HG02970 (cell line): ENCODE measurements at regions not wholly inside any gene's neighbourhood (a gene's known extent, or its start where the extent isn't known, plus 50 kb on each side); places are given as distances from the start of the nearest gene placed in this dataset.
A peak's percentile ranks its signal among the peaks of the same experiment; 100 is the strongest.
"Not testable (repeated sequence)": the region's sequence is repeated elsewhere in the genome, so short reads cannot be mapped to it uniquely, and the experiment has no call there.

Experiments
- ATAC-seq: cut with Tn5 transposase; IDR thresholded peaks from one replicate; pipeline ENCODE4 v1.9.1; 2021; ENCODE audit warnings: mild to moderate bottlenecking, moderate library complexity, moderate number of reproducible peaks; ENCODE audit not compliant: unreplicated experiment, low FRiP score

DNA sequence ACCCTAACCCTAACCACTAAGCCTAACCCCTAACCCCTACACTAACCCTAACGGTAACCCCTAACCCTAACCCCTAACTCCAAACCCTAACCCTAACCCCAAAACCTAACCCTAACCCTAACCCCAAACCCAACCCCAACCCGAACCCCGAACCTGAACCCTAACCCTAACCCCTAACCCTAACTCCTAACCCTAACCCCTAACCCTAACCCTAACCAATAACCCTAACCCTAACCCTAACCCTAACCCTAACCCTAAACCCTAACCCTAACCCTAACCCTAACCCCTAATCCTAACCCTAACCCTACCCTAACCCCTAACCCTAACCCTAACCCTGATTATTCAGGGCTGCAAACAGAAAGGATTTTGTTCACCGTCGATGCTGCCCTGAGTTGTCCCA lies 144.6 kb upstream of the DUSP22 start:
- ATAC-seq: not testable (repeated sequence)

DNA sequence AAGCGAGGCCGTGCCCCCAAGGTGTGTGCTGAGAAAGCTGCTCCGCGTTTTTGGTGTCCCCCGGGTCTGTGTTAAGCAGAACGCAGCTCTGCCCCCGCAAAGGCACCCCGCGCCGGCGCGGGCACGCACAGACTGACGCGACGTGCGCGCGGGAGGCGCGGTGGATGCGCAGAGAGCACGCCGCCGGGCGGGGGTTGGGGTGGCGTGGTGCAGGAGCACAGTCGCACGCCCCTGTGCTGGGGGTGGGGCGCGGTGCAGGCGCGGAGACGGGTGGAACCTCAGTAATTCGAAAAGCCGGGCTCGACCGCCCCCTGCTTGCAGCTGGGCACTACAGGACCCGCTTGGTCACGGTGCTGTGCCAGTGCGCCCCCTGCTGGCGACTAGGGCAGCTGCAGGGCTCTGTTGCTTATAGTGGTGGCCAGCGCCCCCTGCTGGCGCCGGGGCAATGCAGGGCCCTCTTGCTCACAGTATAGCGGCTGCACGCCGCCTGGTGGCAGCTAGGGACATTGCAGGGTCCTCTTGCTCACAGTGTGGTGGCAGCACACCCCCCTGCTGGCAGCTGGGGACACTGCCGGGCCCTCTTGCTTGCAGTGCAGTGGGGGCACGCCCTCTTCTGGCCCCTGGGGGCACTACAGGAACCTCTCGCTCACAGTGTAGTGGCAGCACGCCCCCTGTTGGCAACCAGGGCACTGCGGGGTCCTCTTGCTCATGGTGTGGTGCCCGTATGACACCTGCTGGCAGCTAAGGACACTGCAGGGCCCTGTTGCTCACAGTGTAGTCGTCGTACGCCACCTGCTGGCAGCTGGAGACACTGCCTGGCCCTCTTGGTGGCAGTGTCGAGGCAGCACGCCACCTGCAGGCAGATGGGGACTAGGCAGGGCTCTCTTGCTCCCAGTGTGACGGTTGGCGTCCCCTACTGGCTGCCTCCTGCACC lies 144.0 kb upstream of the DUSP22 start:
- peak; percentile 97 for ATAC-seq

DNA sequence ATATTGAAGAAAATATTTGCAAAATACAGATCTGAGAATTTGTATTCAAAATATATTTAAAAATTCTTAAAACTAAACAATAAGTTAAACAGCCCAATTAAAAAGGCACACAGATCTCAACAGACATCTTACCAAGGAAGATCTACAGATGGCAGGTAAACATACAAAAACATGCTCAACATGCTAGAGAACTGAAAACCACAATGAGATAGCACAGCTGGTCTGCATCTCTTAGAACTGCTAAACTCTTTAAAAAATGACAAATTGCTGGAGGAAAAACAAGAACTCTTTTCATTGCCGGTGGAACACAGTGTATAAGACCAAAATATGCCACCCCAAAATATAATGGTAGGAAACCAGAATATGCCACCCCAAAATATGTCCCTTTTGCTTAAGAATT lies 142.1 kb upstream of the DUSP22 start:
- ATAC-seq: not testable (repeated sequence)

- not testable (repeated sequence) for ATAC-seq
These were observed 139.9 kb upstream of the DUSP22 start for GRCh38 chr6:152436-152835.

DNA sequence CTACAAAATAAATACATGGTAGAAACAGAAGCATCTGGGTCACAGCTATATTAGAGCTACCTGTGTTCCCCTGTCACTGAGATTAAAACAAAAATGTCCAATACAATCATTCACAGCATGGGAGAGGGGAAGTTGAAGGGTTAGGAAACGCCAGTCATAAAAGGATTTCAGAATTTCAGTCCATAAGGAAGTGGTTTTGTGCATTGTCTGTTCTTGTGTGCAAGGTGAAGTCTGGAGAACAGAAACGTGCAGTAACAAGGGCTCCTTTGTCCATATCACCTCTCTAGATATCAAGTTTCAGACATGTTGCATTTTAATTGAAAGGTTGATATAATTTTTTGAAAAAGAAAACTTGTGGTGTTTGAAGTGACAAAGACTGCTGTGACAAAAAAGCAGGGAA lies 139.3 kb upstream of the DUSP22 start:
- not testable (repeated sequence) for ATAC-seq

GRCh38 chr6:153867-154266 lies 138.4 kb upstream of the DUSP22 start:
- ATAC-seq: not testable (repeated sequence)

GRCh38 chr6:154321-155092 lies 137.8 kb upstream of the DUSP22 start:
- ATAC-seq: not testable (repeated sequence)

DNA sequence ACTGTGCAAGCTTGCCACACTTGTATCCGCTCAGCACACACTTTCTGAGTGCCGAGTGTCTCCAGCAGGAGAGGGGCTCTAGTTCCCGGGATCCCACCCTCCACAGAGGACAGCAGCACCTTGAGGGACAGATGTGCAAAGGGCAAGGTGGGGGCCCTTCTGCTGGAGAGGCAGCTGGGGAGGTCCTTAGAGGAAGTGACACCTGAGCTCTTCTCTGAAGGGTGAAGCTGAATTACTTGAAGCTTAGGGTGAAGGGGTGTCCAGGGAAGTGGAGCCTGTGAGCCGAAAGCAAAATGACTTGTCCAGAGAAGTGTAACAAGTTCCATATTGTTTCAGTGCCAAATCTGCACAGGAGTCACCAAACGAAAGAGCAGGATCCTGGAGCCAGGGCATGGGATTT lies 136.3 kb upstream of the DUSP22 start:
- ATAC-seq: no peak

- ATAC-seq: not testable (repeated sequence)
These were observed 135.7 kb upstream of the DUSP22 start for GRCh38 chr6:156441-157140.

DNA sequence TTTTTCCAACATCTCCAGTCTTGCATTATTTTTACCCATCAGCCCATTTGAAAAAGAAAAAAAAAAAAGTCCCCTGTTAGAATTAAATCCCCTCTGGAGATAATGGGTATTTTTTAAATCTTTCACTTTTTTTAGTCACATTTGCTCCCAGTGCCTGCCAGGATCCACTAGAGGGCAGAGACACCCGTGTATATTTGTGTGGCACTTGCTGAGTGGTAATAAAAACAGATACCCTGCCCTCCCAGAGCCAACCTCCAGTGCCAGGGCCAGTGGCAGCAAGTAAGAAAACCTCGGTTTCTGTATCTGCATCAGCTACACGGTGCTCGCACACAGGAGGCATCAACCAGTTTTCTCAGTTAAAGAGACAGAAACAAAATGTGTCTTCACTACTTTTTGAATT lies 135.1 kb upstream of the DUSP22 start:
- ATAC-seq: not testable (repeated sequence)

- not testable (repeated sequence) for ATAC-seq
These were observed 130.6 kb upstream of the DUSP22 start for GRCh38 chr6:161657-162056.

- no peak for ATAC-seq
These were observed 127.6 kb upstream of the DUSP22 start for GRCh38 chr6:164720-165119.

DNA sequence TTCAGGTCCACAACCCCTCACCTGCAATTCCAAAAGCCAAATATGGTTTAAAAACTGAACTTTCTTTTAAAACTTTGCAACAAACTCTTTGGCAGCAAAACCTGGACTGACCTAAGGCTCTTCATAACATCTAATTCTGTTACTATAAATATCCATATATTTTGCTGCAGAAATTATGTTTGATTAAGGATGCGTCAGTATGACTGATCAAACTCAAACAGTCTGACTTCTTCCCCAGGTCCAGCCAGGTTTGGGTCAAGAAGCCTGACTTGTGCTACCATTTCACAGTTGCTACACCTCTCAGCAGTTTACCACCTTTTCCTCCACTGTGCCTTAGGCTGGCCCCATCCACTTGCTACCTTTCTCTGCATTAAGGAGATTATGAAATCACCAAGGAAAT lies 127.0 kb upstream of the DUSP22 start:
- ATAC-seq: no peak

GRCh38 chr6:165906-166305 lies 126.4 kb upstream of the DUSP22 start:
- no peak for ATAC-seq

- no peak for ATAC-seq
These were observed 123.3 kb upstream of the DUSP22 start for GRCh38 chr6:168865-169455.

- no peak for ATAC-seq
These were observed 118.3 kb upstream of the DUSP22 start for GRCh38 chr6:174036-174435.

DNA sequence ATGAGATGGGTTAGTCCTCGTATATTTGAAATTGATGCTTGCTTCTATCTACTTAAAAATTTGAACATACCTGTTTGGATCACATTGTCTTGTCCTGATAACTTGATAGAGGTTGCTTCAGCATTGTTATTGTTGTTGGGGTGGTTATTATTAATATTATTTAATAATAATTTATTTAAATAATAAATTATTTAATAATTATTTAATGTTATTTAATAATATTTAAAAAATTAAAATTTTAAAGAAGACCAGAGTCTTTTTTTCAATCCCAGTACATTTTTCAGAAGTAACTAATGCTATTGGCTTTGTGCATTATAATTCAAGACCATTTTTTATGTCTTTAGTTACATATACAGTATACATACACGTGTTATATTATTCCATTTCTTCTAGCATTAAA lies 116.6 kb upstream of the DUSP22 start:
- ATAC-seq: no peak

DNA sequence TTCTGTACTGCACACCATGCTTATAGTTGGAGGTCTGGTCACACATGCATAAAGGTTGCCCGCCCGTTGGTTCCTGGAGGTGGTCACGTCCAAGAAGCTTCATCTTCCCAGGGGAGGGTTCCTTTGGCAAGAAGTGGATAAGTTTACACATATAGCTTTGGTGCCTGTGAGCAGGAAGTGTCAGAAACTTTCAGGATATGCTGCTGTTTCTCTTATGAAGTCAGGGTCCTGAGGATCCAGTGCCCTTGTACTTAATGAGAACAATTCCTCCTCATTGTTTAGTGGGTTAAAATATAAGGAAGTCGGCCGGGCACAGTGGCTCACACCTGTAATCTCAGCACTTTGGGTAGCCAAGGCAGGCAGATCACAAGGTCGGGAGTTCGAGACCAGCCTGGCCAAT lies 115.5 kb upstream of the DUSP22 start:
- ATAC-seq: no peak

- no peak for ATAC-seq
These were observed 114.2 kb upstream of the DUSP22 start for GRCh38 chr6:178119-178518.

GRCh38 chr6:178929-179328 lies 113.4 kb upstream of the DUSP22 start:
- not testable (repeated sequence) for ATAC-seq
